Heart left ventricle (tissue), 16 donors: ENCODE measurements at regions not wholly inside any gene's neighbourhood (a gene's known extent, or its start where the extent isn't known, plus 50 kb on each side); places are given as distances from the start of the nearest gene placed in this dataset.
"Not testable (repeated sequence)": the region's sequence is repeated elsewhere in the genome, so short reads cannot be mapped to it uniquely, and the experiment has no call there.

Source experiments
- ATAC-seq, 4 donors: fragments of 200-7000 bp; cut with Tn5 transposase; one replicate each; pipeline ENCODE4 v1.9.1; 2020 to 2022; ENCODE audit warnings: moderate library complexity in 4 of 4, mild to moderate bottlenecking in 3 of 4, moderate number of reproducible peaks in 1 of 4
- DNase-seq, 5 donors: peaks; one replicate each; pipeline ENCODE4 v3.0.0-alpha.2; 2020
- H3K27ac ChIP-seq, 12 donors: fragments of 200-600 bp; sonication (generic) in 4 of 12; one replicate each; pipeline versions ENCODE4 v1.5.0 to v1.8.0; 2016 to 2022; ENCODE audit warnings: mild to moderate bottlenecking in 2 of 12
- H3K27me3 ChIP-seq, 9 donors: fragments of 200-600 bp; sonication (generic) in 2 of 9; one replicate each; pipeline versions ENCODE4 v1.5.1 to v1.8.0; 2016 to 2022; ENCODE audit warnings: mild to moderate bottlenecking in 3 of 9
- H3K36me3 ChIP-seq, 9 donors: fragments of 200-600 bp; sonication (generic) in 2 of 9; one replicate each; pipeline versions ENCODE4 v1.5.0 to v1.8.0; 2018 to 2022; ENCODE audit warnings: mild to moderate bottlenecking in 2 of 9
- H3K4me1 ChIP-seq, 12 donors: fragments of 200-600 bp; sonication (generic) in 4 of 12; one replicate each; pipeline versions ENCODE4 v1.5.0 to v1.8.0; 2016 to 2022; ENCODE audit warnings: mild to moderate bottlenecking in 3 of 12
- H3K4me3 ChIP-seq, 12 donors: fragments of 200-600 bp; sonication (generic) in 4 of 12; one replicate each; pipeline versions ENCODE4 v1.5.0 to v1.8.0; 2017 to 2022; ENCODE audit warnings: mild to moderate bottlenecking in 9 of 12, moderate library complexity in 4 of 12
- H3K9me3 ChIP-seq, 12 donors: fragments of 200-600 bp; sonication (generic) in 4 of 12; one replicate each; pipeline versions ENCODE4 v1.5.0 to v1.8.0; 2016 to 2022; ENCODE audit warnings: mild to moderate bottlenecking in 1 of 12
- POLR2A ChIP-seq, 2 donors: fragments of 450-650 bp; IDR thresholded peaks; one replicate each; pipeline ENCODE4 v1.6.1; 2017; ENCODE audit warnings: antibody characterized with exemption in 2 of 2, mild to moderate bottlenecking in 2 of 2, moderate library complexity in 2 of 2
- WGBS, 4 donors: extraction: QIAGEN DNeasy Blood & Tissue Kit in 2 of 4; methylation state at CpG; one replicate each; pipeline versions ENCODE4 v1.1.5 to v1.1.7; 2013 to 2018; 5-methylcytosine and 5-hydroxymethylcytosine counted together
- intact Hi-C, 10 donors: fragments of 100-400 bp; cut with DNase I; formaldehyde crosslinking; loops; one replicate each; pipeline versions ENCODE4 v1.11.1 to v1.14.2; 2022
- TF ChIP-seq, protein P1 (sequence below), 12 donors: fragments of 200-600 bp; sonication (generic) in 4 of 12; IDR thresholded peaks; one replicate each; pipeline versions ENCODE4 v1.5.0 to v1.8.0; 2018 to 2022; ENCODE audit warnings: antibody characterized with exemption in 12 of 12, mild to moderate bottlenecking in 5 of 12
- donor health status: ischemic (EF 13 %, LVEDD 7.1; RV severe dilation, severe dysfunction).
- donor health status: healthy with polysubstance abuse.
- donor health status: DM: no; HTN: yes; CAD: no.
- donor health status: DM: no; HTN: no; CAD: no.
- donor health status: ischemic (EF 25% LVEDD 6.9; RV normal size, moderate dysfunction).
- donor health status: ischemic (EF 25% LVEDD 5.7; RV mildly dilated, moderate dysfunction).
- donor health status: healthy.
- donor health status: DM: yes; HTN: yes; CAD: no.
- donor health status: ischemic (EF 35%, LVEDD 5.7; RV mildly dilated, moderate dysfunction).
- donor health status: nonischemic (EF 11% LVEDD 7.7; RV severe dilation, severe dysfunction).
- donor health status: DM: yes; HTN: yes; CAD: no.
- donor health status: PGD.
- donor health status: ischemic (EF 29% LVEDD 5.4; RV normal size, mild dysfunction).
- donor health status: nonischemic (EF 23%, LVEDD 6.1; RV moderate dilation, normal function).

DNA sequence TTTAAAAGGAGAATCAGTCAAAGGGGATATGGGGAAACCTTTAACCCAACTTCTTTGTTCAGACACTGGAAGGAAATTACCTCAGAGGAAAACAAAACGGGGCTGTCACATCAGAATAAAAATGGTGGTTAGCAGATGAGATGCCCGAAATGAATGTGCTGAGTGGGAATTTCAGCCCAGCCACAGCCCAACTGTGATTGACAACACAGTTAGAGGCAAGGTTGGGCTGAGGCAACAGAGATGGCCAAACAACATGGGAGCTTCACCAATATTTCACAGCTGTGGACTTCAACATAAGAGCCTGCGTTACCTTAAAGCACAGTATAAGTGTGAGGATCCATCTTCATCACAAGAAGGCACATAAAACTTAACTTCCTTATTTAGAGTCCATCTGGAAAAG is 133.5 kb upstream of the PTPRZ1 start:
- TF ChIP-seq POLR2A (IDR thresholded peaks at IDR 0.05), result no peak
- TF ChIP-seq, protein P1, sequence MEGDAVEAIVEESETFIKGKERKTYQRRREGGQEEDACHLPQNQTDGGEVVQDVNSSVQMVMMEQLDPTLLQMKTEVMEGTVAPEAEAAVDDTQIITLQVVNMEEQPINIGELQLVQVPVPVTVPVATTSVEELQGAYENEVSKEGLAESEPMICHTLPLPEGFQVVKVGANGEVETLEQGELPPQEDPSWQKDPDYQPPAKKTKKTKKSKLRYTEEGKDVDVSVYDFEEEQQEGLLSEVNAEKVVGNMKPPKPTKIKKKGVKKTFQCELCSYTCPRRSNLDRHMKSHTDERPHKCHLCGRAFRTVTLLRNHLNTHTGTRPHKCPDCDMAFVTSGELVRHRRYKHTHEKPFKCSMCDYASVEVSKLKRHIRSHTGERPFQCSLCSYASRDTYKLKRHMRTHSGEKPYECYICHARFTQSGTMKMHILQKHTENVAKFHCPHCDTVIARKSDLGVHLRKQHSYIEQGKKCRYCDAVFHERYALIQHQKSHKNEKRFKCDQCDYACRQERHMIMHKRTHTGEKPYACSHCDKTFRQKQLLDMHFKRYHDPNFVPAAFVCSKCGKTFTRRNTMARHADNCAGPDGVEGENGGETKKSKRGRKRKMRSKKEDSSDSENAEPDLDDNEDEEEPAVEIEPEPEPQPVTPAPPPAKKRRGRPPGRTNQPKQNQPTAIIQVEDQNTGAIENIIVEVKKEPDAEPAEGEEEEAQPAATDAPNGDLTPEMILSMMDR (IDR thresholded peaks at IDR 0.05), result no peak
- intact Hi-C loops, result no loop called here
- Histone ChIP-seq H3K36me3 (no peaks in the 10 kb centered on the region), H3K9me3 (no peaks in the 10 kb centered on the region), H3K4me1 (no peaks in the 10 kb centered on the region), H3K4me3 (no peak overlapping the region), H3K27ac (no peak overlapping the region), H3K27me3 (no peaks in the 10 kb centered on the region)
- 52 to 61% (median 55%) methylated on average over 3 of the region's 3 CpGs for WGBS, 4 donors
- no peak for ATAC-seq
- DNase-seq, result no peak

DNA sequence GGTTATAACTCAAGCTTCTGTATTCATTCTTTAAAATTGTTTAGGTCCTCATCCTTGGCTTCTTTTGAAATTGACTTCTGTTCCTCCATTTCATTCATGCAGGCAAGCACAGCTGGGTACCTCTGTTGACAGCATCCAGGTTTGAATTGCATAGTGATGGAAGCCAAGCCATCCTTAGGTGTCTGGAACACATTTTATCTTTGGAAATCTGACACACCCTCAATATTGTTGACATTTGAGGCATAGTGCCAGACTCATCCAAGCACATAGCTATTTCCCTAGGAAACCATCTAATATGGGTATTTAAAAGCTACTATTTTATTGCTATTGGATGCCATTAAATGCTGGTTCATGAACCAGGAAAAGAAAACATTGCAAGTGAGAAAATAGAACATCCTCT is 142.1 kb upstream of the PTPRZ1 start:
- Histone ChIP-seq H3K9me3 (peaks cover 0 to 19% (median 6%) of the 10 kb centered on the region in 12 donors), H3K36me3 (no peaks in the 10 kb centered on the region), H3K27ac (no peak overlapping the region), H3K4me3 (no peak overlapping the region), H3K4me1 (no peaks in the 10 kb centered on the region), H3K27me3 (no peaks in the 10 kb centered on the region)
- DNase-seq (no peak), ATAC-seq (no peak)
- intact Hi-C loops, result no loop called here
- TF ChIP-seq POLR2A (IDR thresholded peaks at IDR 0.05), result no peak
- TF ChIP-seq, protein P1 (IDR thresholded peaks at IDR 0.05), result no peak

DNA sequence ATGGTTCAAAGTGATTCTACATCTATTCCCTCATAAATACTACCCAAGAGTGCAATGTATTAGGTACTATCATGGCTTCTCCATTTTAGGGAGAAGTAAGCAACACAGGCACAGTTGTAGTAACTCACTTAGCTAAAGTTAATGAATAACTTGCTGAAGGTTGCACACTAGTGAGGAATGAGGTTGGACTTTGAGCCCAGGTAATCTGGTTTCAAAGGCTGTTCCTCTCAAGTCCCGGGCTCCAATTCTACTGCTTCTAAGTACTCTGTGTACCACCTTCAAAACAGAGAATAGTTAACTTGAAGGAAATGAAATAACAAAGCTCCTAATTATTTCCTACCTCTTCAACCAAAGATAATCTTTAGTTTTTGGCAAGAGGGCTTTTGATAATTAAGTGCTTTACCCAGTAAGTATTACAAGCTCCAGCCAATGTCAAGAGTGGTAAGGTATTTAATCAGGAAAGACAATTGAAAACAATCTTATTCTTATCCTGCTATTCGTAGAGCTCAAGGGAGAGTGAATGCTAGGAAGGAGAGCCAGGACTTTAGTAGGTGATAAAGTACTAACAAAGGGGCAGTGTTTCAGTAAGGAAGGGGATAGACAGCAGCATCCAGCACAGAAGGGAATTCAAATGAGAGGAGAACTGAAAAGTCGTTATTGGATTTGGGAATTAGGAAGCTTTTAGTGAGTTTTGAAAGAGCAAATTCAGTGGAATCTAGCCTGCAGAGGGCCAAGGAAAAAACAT is 158.2 kb upstream of the PTPRZ1 start:
- no peak overlapping the region for H3K4me3 ChIP-seq
- no peak for DNase-seq
- H3K27ac ChIP-seq, result no peak overlapping the region
- no peak for ATAC-seq
- 32 to 35% (median 34%) methylated on average over 3 of the region's 3 CpGs for WGBS, 4 donors
- no peak for TF ChIP-seq POLR2A (IDR thresholded peaks at IDR 0.05)
- TF ChIP-seq, protein P1 (IDR thresholded peaks at IDR 0.05), result no peak
- intact Hi-C loops, result no loop called here
- H3K4me1 ChIP-seq, result no peaks in the 10 kb centered on the region
- no peaks in the 10 kb centered on the region for H3K36me3 ChIP-seq
- H3K27me3 ChIP-seq, result no peaks in the 10 kb centered on the region
- H3K9me3 ChIP-seq, result peaks cover 0 to 10% (median 0%) of the 10 kb centered on the region in 12 donors

DNA sequence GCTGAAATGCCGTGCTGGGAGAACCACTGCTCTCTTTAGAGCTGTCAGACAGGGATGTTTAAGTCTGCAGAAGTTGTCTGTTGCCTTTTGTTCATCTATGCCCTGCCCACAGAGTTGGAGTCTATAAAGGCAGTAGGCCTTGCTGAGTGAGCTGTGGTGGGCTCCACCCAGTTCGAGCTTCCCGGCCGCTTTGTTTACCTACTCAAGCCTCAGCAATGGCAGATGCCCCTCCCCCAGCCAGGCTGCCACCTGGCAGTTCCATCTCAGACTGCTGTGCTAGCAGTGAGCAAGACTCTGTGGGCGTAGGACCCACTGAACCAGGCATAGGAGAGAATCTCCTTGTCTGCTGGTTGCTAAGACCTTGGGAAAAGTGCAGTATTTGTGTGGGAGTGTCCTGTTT is 160.0 kb upstream of the PTPRZ1 start:
- H3K4me1 ChIP-seq, H3K27ac ChIP-seq, ATAC-seq, H3K27me3 ChIP-seq, intact Hi-C loops, H3K4me3 ChIP-seq, DNase-seq, H3K36me3 ChIP-seq: not testable (repeated sequence)
- WGBS, 4 donors, result 38 to 59% (median 51%) methylated on average over 4 to 5 of the region's 5 CpGs
- H3K9me3 ChIP-seq, result peaks cover 0 to 10% (median 0%) of the 10 kb centered on the region in 12 donors
